ENCODE measurements at regions not wholly inside any gene's neighbourhood (a gene's known extent, or its start where the extent isn't known, plus 50 kb on each side); places are given as distances from the start of the nearest gene placed in this dataset.
"Not testable (repeated sequence)": the region's sequence is repeated elsewhere in the genome, so short reads cannot be mapped to it uniquely, and the experiment has no call there.

GRCh38 chr17:27090450-27091042, 203.4 kb upstream of the WSB1 start:
- POLR2A ChIA-PET, result not testable (repeated sequence)

GRCh38 chr17:27091043-27091497, 202.8 kb upstream of the WSB1 start:
- ChIA-PET POLR2A (no interaction called here), CTCF (no interaction called here)

More at GRCh38 chr17:27090450-27091042, 203.4 kb upstream of the WSB1 start:
- CTCF ChIA-PET, result not testable (repeated sequence)

- POLR2A ChIA-PET, CTCF ChIA-PET: not testable (repeated sequence)
Measured at GRCh38 chr17:27094179-27094578, 199.7 kb upstream of the WSB1 start.

GRCh38 chr17:27095821-27096220, 198.1 kb upstream of the WSB1 start:
- POLR2A ChIA-PET, CTCF ChIA-PET: not testable (repeated sequence)

- POLR2A ChIA-PET, CTCF ChIA-PET: not testable (repeated sequence)
Measured at GRCh38 chr17:27099266-27099665, 194.6 kb upstream of the WSB1 start.

- CTCF ChIA-PET, POLR2A ChIA-PET: not testable (repeated sequence)
Measured at GRCh38 chr17:27104605-27105221, 189.2 kb upstream of the WSB1 start.

- POLR2A ChIA-PET, result no interaction called here
- CTCF ChIA-PET, result no interaction called here
Measured at GRCh38 chr17:27105636-27106035, 188.3 kb upstream of the WSB1 start.

GRCh38 chr17:27106347-27106981, 187.4 kb upstream of the WSB1 start:
- POLR2A ChIA-PET, result no interaction called here
- CTCF ChIA-PET, result no interaction called here

- ChIA-PET CTCF (no interaction called here), POLR2A (no interaction called here)
Measured at GRCh38 chr17:27106982-27107360, 186.9 kb upstream of the WSB1 start.

GRCh38 chr17:27107386-27108328, 186.3 kb upstream of the WSB1 start:
- POLR2A ChIA-PET, CTCF ChIA-PET: not testable (repeated sequence)

GRCh38 chr17:27109346-27109745, 184.6 kb upstream of the WSB1 start:
- POLR2A ChIA-PET, result no interaction called here
- CTCF ChIA-PET, result no interaction called here

GRCh38 chr17:27153005-27153404, 140.9 kb upstream of the WSB1 start:
- POLR2A ChIA-PET, result no interaction called here
- CTCF ChIA-PET, result no interaction called here

GRCh38 chr17:27155866-27156265, 138.0 kb upstream of the WSB1 start:
- ChIA-PET CTCF (interaction anchor here (0.6 kb wide), 1 partner anchor 74 kb away, joined by 3 read pairs; no protein-coding TSS in a partner anchor), POLR2A (no interaction called here)

- CTCF ChIA-PET, result no interaction called here
- POLR2A ChIA-PET, result no interaction called here
Measured at GRCh38 chr17:27157297-27157696, 136.6 kb upstream of the WSB1 start.

GRCh38 chr17:27157898-27158297, 136.0 kb upstream of the WSB1 start:
- ChIA-PET POLR2A (no interaction called here), CTCF (no interaction called here)

GRCh38 chr17:27158382-27158781, 135.5 kb upstream of the WSB1 start:
- CTCF ChIA-PET, result no interaction called here
- POLR2A ChIA-PET, result no interaction called here

GRCh38 chr17:27180322-27180721, 113.6 kb upstream of the WSB1 start:
- POLR2A ChIA-PET, result no interaction called here
- CTCF ChIA-PET, result no interaction called here

- CTCF ChIA-PET, POLR2A ChIA-PET: not testable (repeated sequence)
Measured at GRCh38 chr17:27181379-27181925, 112.5 kb upstream of the WSB1 start.

- ChIA-PET POLR2A (no interaction called here), CTCF (no interaction called here)
Measured at GRCh38 chr17:27181935-27182334, 112.0 kb upstream of the WSB1 start.

- POLR2A ChIA-PET, result not testable (repeated sequence)
- CTCF ChIA-PET, result interaction anchor here (2.2 kb wide), 1 partner anchor 136 kb away, joined by 6 read pairs; no protein-coding TSS in a partner anchor
Measured at GRCh38 chr17:27197505-27197904, 96.4 kb upstream of the WSB1 start.
